ENCODE measurements at regions not wholly inside any gene's neighbourhood (a gene's known extent, or its start where the extent isn't known, plus 50 kb on each side); places are given as distances from the start of the nearest gene placed in this dataset.

DNA sequence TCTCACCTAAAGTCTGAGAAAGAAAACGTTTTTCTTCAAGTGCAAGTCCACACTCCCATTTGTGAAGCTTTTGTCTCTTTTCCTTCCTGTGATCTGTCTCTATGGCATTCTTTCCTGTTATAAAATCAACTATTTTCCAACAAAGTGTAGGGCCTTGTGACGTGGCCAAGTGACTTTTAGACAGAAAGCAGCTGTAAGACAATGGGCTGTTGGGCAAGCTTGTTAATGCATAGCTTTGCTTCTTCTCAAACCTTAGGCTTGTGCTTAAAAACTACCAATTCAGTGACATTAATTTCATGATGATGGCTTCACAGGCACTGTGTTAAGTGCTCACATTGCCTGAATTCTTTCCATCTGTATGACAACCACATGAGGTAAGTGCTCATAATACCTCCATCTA, 83.5 kb downstream of the VCY1B start:
- no peak overlapping the region for H3K27ac Mint-ChIP-seq
- H3K36me3 ChIP-seq (ENCODE audit: insufficient read depth, low read length), result no peaks in the 10 kb centered on the region
- no peaks in the 10 kb centered on the region for H3K27me3 Mint-ChIP-seq
- no peak overlapping the region for H3K27ac ChIP-seq (ENCODE audit: low read depth, low read length)
- CTCF ChIA-PET, result interaction anchor here (1.3 kb wide), 1 partner anchor 189 kb away, joined by 3 read pairs; no protein-coding TSS in a partner anchor
- H3K9me3 ChIP-seq (ENCODE audit: low read length), result no peaks in the 10 kb centered on the region
- no peak overlapping the region for H3K4me3 Mint-ChIP-seq
- no peak for DNase-seq
- no peaks in the 10 kb centered on the region for H3K36me3 Mint-ChIP-seq
- peaks cover 0 to 5% (median 0%) of the 10 kb centered on the region in 3 donors for H3K4me1 Mint-ChIP-seq
- H3K4me3 ChIP-seq (ENCODE audit: low read length), result no peak overlapping the region
- no peaks in the 10 kb centered on the region for H3K27me3 ChIP-seq (ENCODE audit: insufficient read depth, low read length, poor library complexity, severe bottlenecking)
- POLR2A ChIA-PET, result no interaction called here
- H3K4me1 ChIP-seq (ENCODE audit: insufficient read depth, low read length), result no peaks in the 10 kb centered on the region
- H3K9me3 Mint-ChIP-seq, result no peaks in the 10 kb centered on the region

DNA sequence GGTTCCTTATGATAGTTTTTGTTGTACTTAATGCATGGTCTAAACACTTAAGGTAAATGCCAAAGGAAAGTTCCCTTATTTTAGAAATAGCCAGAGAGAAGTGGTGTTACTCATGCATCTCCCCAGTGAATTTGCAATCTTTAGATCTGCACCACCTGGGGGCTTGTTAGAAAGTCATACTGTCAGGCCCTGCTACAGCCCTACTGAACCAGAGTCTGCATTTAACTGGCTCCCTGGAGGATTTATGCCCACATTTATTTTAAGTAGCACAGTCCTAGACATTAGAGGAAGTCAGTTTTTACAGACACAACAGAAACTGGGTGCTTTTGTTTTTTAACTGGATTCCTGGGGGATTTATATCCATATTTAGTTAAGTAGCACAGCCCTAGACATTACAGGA, 89.6 kb downstream of the VCY1B start:
- Mint-ChIP-seq H3K4me3 (no peak overlapping the region), H3K27ac (no peak overlapping the region), H3K27me3 (no peaks in the 10 kb centered on the region), H3K4me1 (peaks cover 0 to 8% (median 0%) of the 10 kb centered on the region in 3 donors), H3K36me3 (no peaks in the 10 kb centered on the region), H3K9me3 (no peaks in the 10 kb centered on the region)
- Histone ChIP-seq H3K27ac (ENCODE audit: low read depth, low read length) (no peak overlapping the region), H3K4me1 (ENCODE audit: insufficient read depth, low read length) (no peaks in the 10 kb centered on the region), H3K36me3 (ENCODE audit: insufficient read depth, low read length) (no peaks in the 10 kb centered on the region), H3K4me3 (ENCODE audit: low read length) (no peak overlapping the region), H3K27me3 (ENCODE audit: insufficient read depth, low read length, poor library complexity, severe bottlenecking) (no peaks in the 10 kb centered on the region), H3K9me3 (ENCODE audit: low read length) (no peaks in the 10 kb centered on the region)
- POLR2A ChIA-PET, result no interaction called here
- CTCF ChIA-PET, result no interaction called here
- no peak for DNase-seq

DNA sequence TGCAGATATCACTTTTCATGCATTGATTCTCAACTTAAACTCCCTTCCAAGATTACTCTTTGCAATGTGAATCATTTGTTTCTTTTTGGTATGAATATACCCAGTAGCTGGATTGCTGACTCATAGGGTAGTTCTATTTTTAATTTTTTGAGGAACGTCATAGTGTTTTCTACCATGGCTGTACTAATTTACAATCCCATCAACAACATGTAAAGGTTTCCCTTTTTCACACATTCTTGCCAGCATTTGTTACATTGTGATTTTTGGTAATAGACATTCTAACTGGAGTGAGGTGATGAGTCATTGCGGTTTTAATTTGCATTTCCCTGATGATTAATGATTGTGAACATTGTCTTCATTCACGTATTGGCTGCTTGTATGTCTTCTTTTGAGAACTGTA, 126.7 kb downstream of the VCY1B start:
- H3K4me3 ChIP-seq (ENCODE audit: low read length), result no peak overlapping the region
- peak overlapping the region in 1 of 8 donors; percentile 23 for H3K27ac Mint-ChIP-seq
- no peak overlapping the region for H3K4me3 Mint-ChIP-seq
- H3K36me3 ChIP-seq (ENCODE audit: insufficient read depth, low read length), result no peaks in the 10 kb centered on the region
- ChIA-PET POLR2A (no interaction called here), CTCF (no interaction called here)
- H3K9me3 Mint-ChIP-seq, result no peaks in the 10 kb centered on the region
- H3K27ac ChIP-seq (ENCODE audit: low read depth, low read length), result no peak overlapping the region
- no peaks in the 10 kb centered on the region for H3K27me3 ChIP-seq (ENCODE audit: insufficient read depth, low read length, poor library complexity, severe bottlenecking)
- DNase-seq, result no peak
- H3K9me3 ChIP-seq (ENCODE audit: low read length), result no peaks in the 10 kb centered on the region
- peaks cover 0 to 7% (median 0%) of the 10 kb centered on the region in 3 donors for H3K4me1 Mint-ChIP-seq
- H3K36me3 Mint-ChIP-seq, result no peaks in the 10 kb centered on the region
- H3K27me3 Mint-ChIP-seq, result no peaks in the 10 kb centered on the region
- no peaks in the 10 kb centered on the region for H3K4me1 ChIP-seq (ENCODE audit: insufficient read depth, low read length)

DNA sequence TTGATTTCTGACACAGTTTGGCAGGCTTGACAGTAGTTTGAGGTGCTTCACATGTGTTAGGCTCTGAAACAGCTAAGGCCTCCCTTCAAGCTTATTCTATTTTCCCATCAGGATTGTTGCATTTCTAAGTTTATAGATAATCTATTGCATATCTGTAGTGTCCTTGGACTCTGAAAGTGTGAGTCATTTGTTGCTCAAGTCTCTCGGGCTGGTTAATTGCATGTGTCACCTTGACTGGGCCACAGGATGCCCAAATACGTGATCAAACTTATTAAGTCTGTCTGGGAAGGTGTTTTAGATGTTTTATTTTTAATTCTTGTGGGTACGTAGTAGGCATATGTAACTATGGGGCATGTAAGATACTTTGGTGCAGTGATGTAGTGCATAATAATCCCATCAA, 166.0 kb downstream of the VCY1B start:
- H3K4me3 Mint-ChIP-seq, result no peak overlapping the region
- no peaks in the 10 kb centered on the region for H3K9me3 Mint-ChIP-seq
- H3K4me3 ChIP-seq (ENCODE audit: low read length), result no peak overlapping the region
- no peaks in the 10 kb centered on the region for H3K4me1 ChIP-seq (ENCODE audit: insufficient read depth, low read length)
- no peaks in the 10 kb centered on the region for H3K9me3 ChIP-seq (ENCODE audit: low read length)
- no peak for DNase-seq
- H3K36me3 ChIP-seq (ENCODE audit: insufficient read depth, low read length), result no peaks in the 10 kb centered on the region
- H3K36me3 Mint-ChIP-seq, result no peaks in the 10 kb centered on the region
- H3K4me1 Mint-ChIP-seq, result no peaks in the 10 kb centered on the region
- no peaks in the 10 kb centered on the region for H3K27me3 Mint-ChIP-seq
- POLR2A ChIA-PET, result no interaction called here
- CTCF ChIA-PET, result no interaction called here
- H3K27ac Mint-ChIP-seq, result no peak overlapping the region
- H3K27ac ChIP-seq (ENCODE audit: low read depth, low read length), result no peak overlapping the region
- H3K27me3 ChIP-seq (ENCODE audit: insufficient read depth, low read length, poor library complexity, severe bottlenecking), result no peaks in the 10 kb centered on the region

DNA sequence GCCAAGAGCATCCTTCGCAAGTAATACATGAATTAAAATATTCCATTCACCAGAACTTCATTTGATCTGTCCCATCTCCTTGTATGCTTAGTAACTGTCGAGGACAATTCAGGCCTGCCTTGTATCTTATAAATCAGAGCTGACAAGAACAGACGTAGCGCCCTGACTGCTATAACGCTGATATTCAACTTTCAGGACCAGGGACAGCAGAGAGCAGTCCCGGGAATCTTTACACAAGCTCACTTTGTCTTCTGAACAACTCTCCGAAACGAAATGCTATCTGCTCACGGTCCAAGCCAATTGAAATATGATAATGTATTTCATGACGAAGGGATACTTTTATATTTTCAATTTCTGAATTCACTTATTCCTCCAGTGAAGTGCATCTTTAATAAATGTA, 175.7 kb downstream of the VCY1B start:
- Mint-ChIP-seq H3K4me1 (no peaks in the 10 kb centered on the region), H3K9me3 (no peaks in the 10 kb centered on the region), H3K27ac (no peak overlapping the region), H3K27me3 (peaks cover 0 to 24% of the 10 kb centered on the region in 2 donors), H3K36me3 (no peaks in the 10 kb centered on the region), H3K4me3 (no peak overlapping the region)
- no peak for DNase-seq
- Histone ChIP-seq H3K27me3 (ENCODE audit: insufficient read depth, low read length, poor library complexity, severe bottlenecking) (no peaks in the 10 kb centered on the region), H3K9me3 (ENCODE audit: low read length) (no peaks in the 10 kb centered on the region), H3K4me3 (ENCODE audit: low read length) (no peak overlapping the region), H3K27ac (ENCODE audit: low read depth, low read length) (no peak overlapping the region), H3K4me1 (ENCODE audit: insufficient read depth, low read length) (no peaks in the 10 kb centered on the region), H3K36me3 (ENCODE audit: insufficient read depth, low read length) (no peaks in the 10 kb centered on the region)
- POLR2A ChIA-PET, result no interaction called here
- CTCF ChIA-PET, result no interaction called here

DNA sequence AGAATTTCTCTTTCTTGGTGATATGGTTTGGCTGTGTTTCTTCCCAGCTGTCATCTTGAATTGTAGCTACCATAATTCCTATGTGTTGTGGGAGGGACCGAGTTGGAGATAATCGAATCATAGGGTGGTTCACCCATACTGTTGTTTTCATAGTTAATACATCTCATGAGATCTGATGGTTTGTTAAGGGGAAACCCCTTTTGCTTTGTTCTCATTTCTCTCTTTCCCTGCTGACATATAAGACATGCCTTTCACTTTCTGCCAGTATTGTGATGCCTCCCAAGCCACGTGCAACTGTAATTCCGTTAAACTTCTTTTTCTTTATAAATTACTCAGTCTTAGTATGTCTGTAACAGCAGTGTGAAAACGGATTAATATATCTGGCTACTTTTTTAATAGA, 179.0 kb downstream of the VCY1B start:
- H3K27ac Mint-ChIP-seq, result no peak overlapping the region
- no peak for DNase-seq
- CTCF ChIA-PET, result no interaction called here

DNA sequence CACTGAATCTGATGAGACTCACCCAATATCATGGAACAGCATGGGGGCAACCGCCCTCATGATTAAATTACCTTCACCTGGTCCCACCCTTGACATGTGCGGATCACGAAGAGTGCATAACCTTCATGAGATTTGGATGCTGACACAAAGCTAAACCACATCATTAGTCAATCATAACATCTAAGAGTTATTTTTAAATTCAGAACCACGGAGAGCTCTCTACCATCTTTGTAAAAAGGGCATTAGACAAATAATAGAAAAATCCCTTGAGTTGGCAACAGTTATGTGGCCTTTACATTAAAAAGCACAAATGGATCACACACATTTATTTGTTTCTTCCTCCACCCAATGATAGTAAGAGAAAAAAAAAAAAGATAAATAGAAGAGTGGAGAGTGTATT, 182.2 kb downstream of the VCY1B start:
- Mint-ChIP-seq H3K27me3 (peaks cover 0 to 20% of the 10 kb centered on the region in 2 donors), H3K4me1 (no peaks in the 10 kb centered on the region), H3K9me3 (no peaks in the 10 kb centered on the region), H3K36me3 (no peaks in the 10 kb centered on the region), H3K4me3 (no peak overlapping the region), H3K27ac (no peak overlapping the region)
- ChIA-PET POLR2A (no interaction called here), CTCF (no interaction called here)
- no peak for DNase-seq
- Histone ChIP-seq H3K9me3 (ENCODE audit: low read length) (no peaks in the 10 kb centered on the region), H3K27me3 (ENCODE audit: insufficient read depth, low read length, poor library complexity, severe bottlenecking) (no peaks in the 10 kb centered on the region), H3K4me3 (ENCODE audit: low read length) (no peak overlapping the region), H3K27ac (ENCODE audit: low read depth, low read length) (no peak overlapping the region), H3K4me1 (ENCODE audit: insufficient read depth, low read length) (no peaks in the 10 kb centered on the region), H3K36me3 (ENCODE audit: insufficient read depth, low read length) (no peaks in the 10 kb centered on the region)

More for the DNA sequence above, 179.0 kb downstream of the VCY1B start:
- Histone ChIP-seq H3K36me3 (ENCODE audit: insufficient read depth, low read length) (no peaks in the 10 kb centered on the region), H3K27me3 (ENCODE audit: insufficient read depth, low read length, poor library complexity, severe bottlenecking) (no peaks in the 10 kb centered on the region), H3K4me3 (ENCODE audit: low read length) (no peak overlapping the region), H3K9me3 (ENCODE audit: low read length) (no peaks in the 10 kb centered on the region), H3K27ac (ENCODE audit: low read depth, low read length) (no peak overlapping the region), H3K4me1 (ENCODE audit: insufficient read depth, low read length) (no peaks in the 10 kb centered on the region)
- no peak overlapping the region for H3K4me3 Mint-ChIP-seq
- no peaks in the 10 kb centered on the region for H3K4me1 Mint-ChIP-seq
- no peaks in the 10 kb centered on the region for H3K36me3 Mint-ChIP-seq
- H3K9me3 Mint-ChIP-seq, result no peaks in the 10 kb centered on the region
- POLR2A ChIA-PET, result no interaction called here
- H3K27me3 Mint-ChIP-seq, result peaks cover 0 to 20% of the 10 kb centered on the region in 2 donors

DNA sequence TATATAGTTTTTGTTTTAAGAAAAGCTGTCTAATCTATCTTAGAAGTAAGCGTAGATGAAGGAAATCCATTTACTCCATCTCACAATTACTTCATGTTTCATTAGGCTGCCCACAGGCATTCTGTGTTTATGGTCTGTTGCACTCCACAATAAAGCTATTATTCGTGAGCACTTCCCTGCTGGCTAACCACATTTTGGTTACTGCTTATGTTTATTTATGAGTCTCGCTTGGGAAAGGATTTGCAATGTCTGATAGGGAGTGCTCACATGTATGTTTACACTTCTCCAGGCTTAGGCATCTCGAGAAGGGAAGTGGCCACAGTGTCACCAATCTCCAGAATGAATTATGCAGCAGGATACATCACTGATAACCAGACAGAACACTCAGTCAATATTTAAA, 190.9 kb downstream of the VCY1B start:
- H3K9me3 Mint-ChIP-seq, result no peaks in the 10 kb centered on the region
- POLR2A ChIA-PET, result no interaction called here
- no peak overlapping the region for H3K27ac Mint-ChIP-seq
- Histone ChIP-seq H3K36me3 (ENCODE audit: insufficient read depth, low read length) (no peaks in the 10 kb centered on the region), H3K27ac (ENCODE audit: low read depth, low read length) (no peak overlapping the region), H3K4me3 (ENCODE audit: low read length) (no peak overlapping the region), H3K4me1 (ENCODE audit: insufficient read depth, low read length) (no peaks in the 10 kb centered on the region), H3K9me3 (ENCODE audit: low read length) (no peaks in the 10 kb centered on the region), H3K27me3 (ENCODE audit: insufficient read depth, low read length, poor library complexity, severe bottlenecking) (no peaks in the 10 kb centered on the region)
- DNase-seq, result no peak
- CTCF ChIA-PET, result no interaction called here
- H3K4me1 Mint-ChIP-seq, result peaks cover 0 to 21% (median 0%) of the 10 kb centered on the region in 3 donors
- no peaks in the 10 kb centered on the region for H3K27me3 Mint-ChIP-seq
- H3K36me3 Mint-ChIP-seq, result no peaks in the 10 kb centered on the region
- H3K4me3 Mint-ChIP-seq, result no peak overlapping the region

DNA sequence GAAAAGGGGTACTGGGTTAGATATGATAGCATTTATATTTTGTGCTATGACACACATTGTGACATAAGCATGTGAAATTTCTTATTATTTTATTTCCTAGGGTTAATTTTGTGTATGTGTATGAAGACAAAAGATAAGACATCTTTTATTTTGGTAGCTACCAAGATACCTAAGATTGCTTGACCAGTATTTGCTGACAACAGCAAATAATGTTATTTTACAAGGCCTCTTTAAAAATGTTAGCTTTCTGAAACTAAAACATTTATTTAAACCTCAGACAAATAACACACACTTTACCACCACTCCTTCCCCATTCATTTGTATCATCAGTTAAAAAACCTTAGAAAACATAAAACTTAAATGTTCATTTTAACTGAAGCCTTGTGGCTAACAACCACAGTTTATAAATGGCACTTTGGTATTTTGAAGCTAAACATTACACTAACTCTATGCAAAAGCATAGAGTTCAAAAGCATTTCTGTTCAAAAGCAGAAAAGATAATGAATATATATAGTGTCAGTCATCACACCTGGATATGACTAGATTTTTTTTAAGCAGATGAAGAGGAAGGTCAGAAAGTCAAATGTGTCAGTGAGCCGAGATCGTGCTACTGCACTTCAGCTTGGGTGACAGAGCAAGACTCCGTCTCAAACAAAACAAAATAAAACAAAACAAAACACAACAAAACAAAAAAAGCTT, 193.0 kb downstream of the VCY1B start:
- no peaks in the 10 kb centered on the region for H3K36me3 Mint-ChIP-seq
- ChIA-PET POLR2A (no interaction called here), CTCF (no interaction called here)
- H3K27me3 Mint-ChIP-seq, result no peaks in the 10 kb centered on the region
- no peaks in the 10 kb centered on the region for H3K27me3 ChIP-seq (ENCODE audit: insufficient read depth, low read length, poor library complexity, severe bottlenecking)
- H3K9me3 Mint-ChIP-seq, result no peaks in the 10 kb centered on the region
- H3K9me3 ChIP-seq (ENCODE audit: low read length), result no peaks in the 10 kb centered on the region
- no peak overlapping the region for H3K4me3 Mint-ChIP-seq
- H3K4me3 ChIP-seq (ENCODE audit: low read length), result no peak overlapping the region
- H3K27ac Mint-ChIP-seq, result no peak overlapping the region
- H3K27ac ChIP-seq (ENCODE audit: low read depth, low read length), result no peak overlapping the region
- H3K36me3 ChIP-seq (ENCODE audit: insufficient read depth, low read length), result no peaks in the 10 kb centered on the region
- peaks cover 0 to 21% (median 0%) of the 10 kb centered on the region in 3 donors for H3K4me1 Mint-ChIP-seq
- DNase-seq, result no peak
- H3K4me1 ChIP-seq (ENCODE audit: insufficient read depth, low read length), result no peaks in the 10 kb centered on the region

Measured in CD8-positive, alpha-beta memory T cell (primary cell).